ENCODE measurements at regions not wholly inside any gene's neighbourhood (a gene's known extent, or its start where the extent isn't known, plus 50 kb on each side); places are given as distances from the start of the nearest gene placed in this dataset.

GRCh38 chr12:77253321-77253720, 188.0 kb upstream of the E2F7 start:
- POLR2A ChIA-PET, result no interaction called here
- Histone ChIP-seq H3K4me3 (ENCODE audit: low read depth in 2 of 2, low read length in 2 of 2) (no peak overlapping the region), H3K4me1 (ENCODE audit: control insufficient read depth, insufficient read depth, low read length) (no peaks in the 10 kb centered on the region), H3K27ac (ENCODE audit: low read length) (no peak overlapping the region), H3K27me3 (ENCODE audit: control insufficient read depth, insufficient read depth, low read length) (no peaks in the 10 kb centered on the region), H3K36me3 (ENCODE audit: control insufficient read depth, insufficient read depth, low read length) (no peaks in the 10 kb centered on the region), H3K9me3 (ENCODE audit: control insufficient read depth, insufficient read depth, low read depth, low read length) (no peaks in the 10 kb centered on the region)
- DNase-seq (ENCODE audit: low read depth, low spot score) (no peak), ATAC-seq (no peak)
- CTCF ChIA-PET, result no interaction called here
- BruUV-seq (replicated peaks), result no TSS peak
- intact Hi-C loops (cut with micrococcal nuclease; ENCODE audit: unreplicated experiment), result no loop called here
- TF ChIP-seq REST (IDR thresholded peaks at IDR 0.05; ENCODE audit: insufficient read depth in 1 of 2, low read depth in 2 of 2, low read length in 1 of 2) (no peak), TCF7L2 (IDR thresholded peaks at IDR 0.05; ENCODE audit: low read depth, low read length) (no peak), CTCF (IDR thresholded peaks at IDR 0.05) (no peak), SIN3A (IDR thresholded peaks at IDR 0.05; ENCODE audit: borderline replicate concordance, insufficient read depth, low read depth, low read length) (no peak), POLR2AphosphoS5 (IDR thresholded peaks at IDR 0.05; ENCODE audit: low read depth, low read length) (no peak)
- in situ Hi-C loops (cut with HindIII; ENCODE audit: low pct_unique_long_range_greater_than_20kb, low sequenced_read_pairs), result no loop called here

GRCh38 chr12:77251799-77252198, 186.4 kb upstream of the E2F7 start:
- Histone ChIP-seq H3K4me1 (ENCODE audit: control insufficient read depth, insufficient read depth, low read length) (no peaks in the 10 kb centered on the region), H3K9me3 (ENCODE audit: control insufficient read depth, insufficient read depth, low read depth, low read length) (no peaks in the 10 kb centered on the region), H3K27me3 (ENCODE audit: control insufficient read depth, insufficient read depth, low read length) (no peaks in the 10 kb centered on the region), H3K27ac (ENCODE audit: low read length) (no peak overlapping the region), H3K4me3 (ENCODE audit: low read depth in 2 of 2, low read length in 2 of 2) (no peak overlapping the region), H3K36me3 (ENCODE audit: control insufficient read depth, insufficient read depth, low read length) (no peaks in the 10 kb centered on the region)
- in situ Hi-C loops (cut with HindIII; ENCODE audit: low pct_unique_long_range_greater_than_20kb, low sequenced_read_pairs), result no loop called here
- DNase-seq (ENCODE audit: low read depth, low spot score) (no peak), ATAC-seq (no peak)
- ChIA-PET CTCF (no interaction called here), POLR2A (no interaction called here)
- intact Hi-C loops (cut with micrococcal nuclease; ENCODE audit: unreplicated experiment), result no loop called here
- BruUV-seq (replicated peaks), result no TSS peak
- no peak for TF ChIP-seq TCF7L2 (IDR thresholded peaks at IDR 0.05; ENCODE audit: low read depth, low read length)
- no peak for TF ChIP-seq REST (IDR thresholded peaks at IDR 0.05; ENCODE audit: insufficient read depth in 1 of 2, low read depth in 2 of 2, low read length in 1 of 2)
- TF ChIP-seq SIN3A (IDR thresholded peaks at IDR 0.05; ENCODE audit: borderline replicate concordance, insufficient read depth, low read depth, low read length), result no peak
- TF ChIP-seq POLR2AphosphoS5 (IDR thresholded peaks at IDR 0.05; ENCODE audit: low read depth, low read length), result no peak
- TF ChIP-seq CTCF (IDR thresholded peaks at IDR 0.05), result no peak

Data from Panc1 (cell line).